ENCODE measurements at regions not wholly inside any gene's neighbourhood (a gene's known extent, or its start where the extent isn't known, plus 50 kb on each side); places are given as distances from the start of the nearest gene placed in this dataset.
A peak's percentile ranks its signal among the peaks of the same experiment; 100 is the strongest.

GRCh38 chr9:94169968-94170367 is 85.7 kb downstream of the PTPDC1 start:
- peak overlapping the region in 2 of 3 donors; percentile 2 to 29 for H3K4me3 ChIP-seq (ENCODE audit: low read length in 3 of 3)
- peaks cover 0 to 17% (median 10%) of the 10 kb centered on the region in 3 donors for H3K4me1 ChIP-seq (ENCODE audit: control insufficient read depth in 2 of 3, insufficient read depth in 2 of 3, low read depth in 1 of 3, low read length in 3 of 3)
- H3K27me3 ChIP-seq (ENCODE audit: control insufficient read depth, insufficient read depth, low read length): no peaks in the 10 kb centered on the region
- intact Hi-C loops (cut with DNase I): no loop called here
- no peak for FAIRE-seq
- no peak for DNase-seq
- no peaks in the 10 kb centered on the region for H3K9me3 ChIP-seq (ENCODE audit: control insufficient read depth in 2 of 3, insufficient read depth in 1 of 3, low read length in 3 of 3)
- no peak for TF ChIP-seq CTCF (IDR thresholded peaks at IDR 0.05; ENCODE audit: borderline replicate concordance, extremely low read depth, insufficient read depth)
- H3K9ac ChIP-seq (ENCODE audit: low read length in 3 of 3): peak overlapping the region in 1 of 3 donors; percentile 9
- peaks cover 0 to 4% (median 0%) of the 10 kb centered on the region in 3 donors for H3K36me3 ChIP-seq (ENCODE audit: control insufficient read depth in 2 of 3, insufficient read depth in 3 of 3, low read length in 3 of 3)
- H3K27ac ChIP-seq (ENCODE audit: low read depth in 2 of 2, low read length in 2 of 2): no peak overlapping the region

DNA sequence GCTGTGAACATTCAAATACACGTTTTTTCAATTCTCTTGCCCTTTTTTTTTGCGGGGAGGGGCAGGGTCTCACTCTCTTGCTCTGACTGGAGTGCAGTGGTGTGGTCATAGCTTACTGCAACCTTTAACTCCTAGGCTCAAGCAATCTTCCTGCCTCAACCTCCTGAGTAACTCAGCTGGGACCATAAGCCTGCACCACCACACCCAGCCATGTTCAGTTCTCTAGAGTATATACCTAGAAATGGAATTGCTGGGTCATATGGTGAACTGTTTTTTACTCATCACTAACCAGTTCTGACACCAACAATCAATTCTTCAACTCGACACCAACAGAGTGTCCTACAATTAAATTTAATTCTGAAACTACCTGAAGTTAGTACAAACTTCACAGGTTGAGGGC is 85.5 kb upstream of the ZNF169 start:
- Histone ChIP-seq H3K9me3 (ENCODE audit: control insufficient read depth in 2 of 3, insufficient read depth in 1 of 3, low read length in 3 of 3) (no peaks in the 10 kb centered on the region), H3K36me3 (ENCODE audit: control insufficient read depth in 2 of 3, insufficient read depth in 3 of 3, low read length in 3 of 3) (peaks cover 3 to 19% (median 7%) of the 10 kb centered on the region in 3 donors), H3K27me3 (ENCODE audit: control insufficient read depth, insufficient read depth, low read length) (no peaks in the 10 kb centered on the region), H3K9ac (ENCODE audit: low read length in 3 of 3) (no peak overlapping the region), H3K4me1 (ENCODE audit: control insufficient read depth in 2 of 3, insufficient read depth in 2 of 3, low read depth in 1 of 3, low read length in 3 of 3) (peaks cover 0 to 17% (median 8%) of the 10 kb centered on the region in 3 donors), H3K4me3 (ENCODE audit: low read length in 3 of 3) (no peak overlapping the region), H3K27ac (ENCODE audit: low read depth in 2 of 2, low read length in 2 of 2) (no peak overlapping the region)
- FAIRE-seq (no peak), DNase-seq (no peak)
- intact Hi-C loops (cut with DNase I): no loop called here
- TF ChIP-seq CTCF (IDR thresholded peaks at IDR 0.05; ENCODE audit: borderline replicate concordance, extremely low read depth, insufficient read depth): no peak

- TF ChIP-seq CTCF (IDR thresholded peaks at IDR 0.05; ENCODE audit: borderline replicate concordance, extremely low read depth, insufficient read depth): no peak
- Histone ChIP-seq H3K27ac (ENCODE audit: low read depth in 2 of 2, low read length in 2 of 2) (no peak overlapping the region), H3K4me1 (ENCODE audit: control insufficient read depth in 2 of 3, insufficient read depth in 2 of 3, low read depth in 1 of 3, low read length in 3 of 3) (peaks cover 0 to 15% (median 7%) of the 10 kb centered on the region in 3 donors), H3K9ac (ENCODE audit: low read length in 3 of 3) (no peak overlapping the region), H3K4me3 (ENCODE audit: low read length in 3 of 3) (no peak overlapping the region), H3K36me3 (ENCODE audit: control insufficient read depth in 2 of 3, insufficient read depth in 3 of 3, low read length in 3 of 3) (peaks cover 3 to 22% (median 7%) of the 10 kb centered on the region in 3 donors), H3K9me3 (ENCODE audit: control insufficient read depth in 2 of 3, insufficient read depth in 1 of 3, low read length in 3 of 3) (no peaks in the 10 kb centered on the region), H3K27me3 (ENCODE audit: control insufficient read depth, insufficient read depth, low read length) (no peaks in the 10 kb centered on the region)
- FAIRE-seq (no peak), DNase-seq (no peak)
- intact Hi-C loops (cut with DNase I): no loop called here
These were observed 84.9 kb upstream of the ZNF169 start for GRCh38 chr9:94174164-94174563.

- Histone ChIP-seq H3K4me1 (ENCODE audit: control insufficient read depth in 2 of 3, insufficient read depth in 2 of 3, low read depth in 1 of 3, low read length in 3 of 3) (peaks cover 0 to 7% (median 6%) of the 10 kb centered on the region in 3 donors), H3K4me3 (ENCODE audit: low read length in 3 of 3) (no peak overlapping the region), H3K36me3 (ENCODE audit: control insufficient read depth in 2 of 3, insufficient read depth in 3 of 3, low read length in 3 of 3) (peaks cover 3 to 23% (median 7%) of the 10 kb centered on the region in 3 donors), H3K9me3 (ENCODE audit: control insufficient read depth in 2 of 3, insufficient read depth in 1 of 3, low read length in 3 of 3) (no peaks in the 10 kb centered on the region), H3K27me3 (ENCODE audit: control insufficient read depth, insufficient read depth, low read length) (no peaks in the 10 kb centered on the region), H3K27ac (ENCODE audit: low read depth in 2 of 2, low read length in 2 of 2) (no peak overlapping the region), H3K9ac (ENCODE audit: low read length in 3 of 3) (no peak overlapping the region)
- intact Hi-C loops (cut with DNase I): no loop called here
- no peak for FAIRE-seq
- DNase-seq: no peak
- no peak for TF ChIP-seq CTCF (IDR thresholded peaks at IDR 0.05; ENCODE audit: borderline replicate concordance, extremely low read depth, insufficient read depth)
These were observed 83.4 kb upstream of the ZNF169 start for GRCh38 chr9:94175669-94176068.
